ENCODE measurements at regions not wholly inside any gene's neighbourhood (a gene's known extent, or its start where the extent isn't known, plus 50 kb on each side); places are given as distances from the start of the nearest gene placed in this dataset.

DNA sequence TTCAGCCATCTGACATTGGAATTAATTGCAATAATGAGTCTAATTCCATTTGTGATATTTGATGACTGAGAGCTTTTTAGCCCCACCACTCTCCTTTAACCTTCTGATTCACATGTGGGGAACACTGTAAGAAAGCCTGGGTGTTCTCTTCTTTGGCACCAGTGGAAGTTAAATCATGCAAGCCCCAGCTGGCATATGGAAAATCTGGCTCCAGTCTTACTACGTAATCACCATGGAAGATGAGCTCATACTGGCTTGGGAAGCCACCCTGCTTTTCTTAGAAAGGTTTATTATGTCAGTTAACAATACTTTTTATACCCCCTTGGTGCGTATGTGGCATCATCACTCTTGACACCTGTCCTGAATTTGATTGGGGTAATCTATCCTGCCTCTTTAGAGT, 479.3 kb downstream of the SLC16A7 start:
- Mint-ChIP-seq H3K27ac (no peak overlapping the region), H3K9me3 (peaks cover 2 to 4% of the 10 kb centered on the region in 2 donors), H3K27me3 (ENCODE audit: low read depth) (no peaks in the 10 kb centered on the region), H3K36me3 (ENCODE audit: insufficient read depth in 2 of 2) (no peaks in the 10 kb centered on the region), H3K4me3 (no peak overlapping the region), H3K4me1 (ENCODE audit: low read depth) (no peaks in the 10 kb centered on the region)
- DNase-seq, result no peak
- ATAC-seq (replicated peaks in 1 of 2), result no peak

DNA sequence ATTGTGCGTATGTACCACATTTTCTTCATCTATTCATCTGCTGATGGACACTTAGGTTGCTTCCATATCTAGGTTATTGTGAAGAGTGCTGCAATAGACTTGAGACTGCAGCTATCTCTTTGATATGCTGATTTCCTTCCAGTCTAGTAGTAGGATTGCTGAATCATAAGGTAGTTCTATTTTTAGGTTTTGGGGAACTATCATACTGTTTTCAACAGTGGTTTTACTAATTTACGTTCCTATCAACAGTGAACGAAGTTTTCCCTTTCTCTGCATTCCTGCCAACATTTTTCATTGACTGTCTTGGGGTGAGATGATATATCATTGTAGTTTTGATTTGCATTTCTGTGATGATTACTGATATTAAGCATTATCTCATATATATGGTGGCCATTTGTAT, 482.2 kb downstream of the SLC16A7 start:
- Mint-ChIP-seq H3K36me3 (ENCODE audit: insufficient read depth in 2 of 2) (no peaks in the 10 kb centered on the region), H3K4me3 (no peak overlapping the region), H3K4me1 (ENCODE audit: low read depth) (no peaks in the 10 kb centered on the region), H3K27me3 (ENCODE audit: low read depth) (no peaks in the 10 kb centered on the region), H3K27ac (no peak overlapping the region), H3K9me3 (peaks cover 5 to 11% of the 10 kb centered on the region in 2 donors)
- ATAC-seq (replicated peaks in 1 of 2) (no peak), DNase-seq (no peak)

DNA sequence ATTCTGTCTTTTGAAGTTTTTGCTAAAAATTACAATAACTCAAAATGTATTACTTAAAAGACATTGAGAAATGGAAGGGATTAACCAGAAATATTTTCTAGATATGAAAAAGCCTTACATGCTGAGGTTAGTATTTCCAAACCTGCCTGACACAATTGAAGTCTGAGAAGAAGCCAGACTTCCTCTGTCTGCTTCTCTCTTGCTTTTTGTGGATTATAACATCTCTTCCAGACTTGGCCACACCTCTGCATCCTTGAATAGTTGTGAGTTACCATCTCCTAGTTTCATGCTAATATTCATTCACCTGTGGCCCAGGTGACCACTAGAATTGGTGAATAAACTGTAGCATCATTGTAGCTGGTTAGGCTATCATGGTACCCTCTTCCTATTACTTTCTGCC, 497.6 kb downstream of the SLC16A7 start:
- no peaks in the 10 kb centered on the region for H3K4me1 Mint-ChIP-seq (ENCODE audit: low read depth)
- H3K27me3 Mint-ChIP-seq (ENCODE audit: low read depth), result no peaks in the 10 kb centered on the region
- ATAC-seq (replicated peaks in 1 of 2) (no peak), DNase-seq (no peak)
- peaks cover 0 to 1% of the 10 kb centered on the region in 2 donors for H3K9me3 Mint-ChIP-seq
- no peak overlapping the region for H3K27ac Mint-ChIP-seq
- no peaks in the 10 kb centered on the region for H3K36me3 Mint-ChIP-seq (ENCODE audit: insufficient read depth in 2 of 2)
- no peak overlapping the region for H3K4me3 Mint-ChIP-seq

DNA sequence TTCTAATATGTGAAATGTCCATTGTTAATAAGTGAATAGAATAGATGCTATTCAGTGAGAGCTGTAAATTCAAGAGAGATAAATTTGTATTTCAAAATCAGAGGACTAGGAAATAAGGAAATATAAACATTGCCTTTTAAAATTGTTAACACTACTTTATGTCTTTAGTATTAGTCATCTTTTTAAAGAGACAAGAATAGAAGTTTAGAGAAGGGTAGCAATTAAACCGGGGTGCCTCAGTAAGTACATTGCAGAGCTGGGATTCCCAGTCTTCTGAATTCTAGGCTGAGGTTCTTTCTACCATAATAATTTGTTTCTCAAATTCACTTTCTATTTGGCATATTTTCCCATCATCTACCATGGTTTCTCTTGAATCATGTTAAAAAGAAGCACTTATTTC, 498.6 kb downstream of the SLC16A7 start:
- Mint-ChIP-seq H3K36me3 (ENCODE audit: insufficient read depth in 2 of 2) (no peaks in the 10 kb centered on the region), H3K4me1 (ENCODE audit: low read depth) (no peaks in the 10 kb centered on the region), H3K27me3 (ENCODE audit: low read depth) (no peaks in the 10 kb centered on the region), H3K9me3 (peaks cover 1 to 2% of the 10 kb centered on the region in 2 donors), H3K27ac (no peak overlapping the region), H3K4me3 (no peak overlapping the region)
- DNase-seq (no peak), ATAC-seq (replicated peaks in 1 of 2) (no peak)

DNA sequence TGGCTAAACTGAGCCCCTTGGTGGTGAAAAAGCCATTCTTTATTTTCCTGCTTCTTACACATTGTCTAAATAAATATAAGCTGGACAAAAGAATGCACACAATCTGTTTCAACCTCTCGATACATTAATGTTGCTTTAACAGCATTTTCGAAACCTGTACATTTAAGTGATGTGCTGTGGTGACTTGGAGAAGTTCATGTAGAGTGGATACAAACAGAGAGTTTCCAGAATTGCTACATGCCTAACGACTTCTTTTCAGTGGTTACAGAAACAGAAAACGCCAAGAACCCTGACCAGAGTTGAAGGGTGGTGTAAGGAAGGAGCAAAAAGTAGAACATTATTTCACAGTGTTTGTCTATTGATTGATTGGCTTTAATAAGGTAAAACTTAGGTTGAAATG, 500.9 kb downstream of the SLC16A7 start:
- Mint-ChIP-seq H3K27ac (no peak overlapping the region), H3K36me3 (ENCODE audit: insufficient read depth in 2 of 2) (no peaks in the 10 kb centered on the region), H3K4me1 (ENCODE audit: low read depth) (no peaks in the 10 kb centered on the region), H3K4me3 (no peak overlapping the region), H3K9me3 (peaks cover 1 to 2% of the 10 kb centered on the region in 2 donors), H3K27me3 (ENCODE audit: low read depth) (no peaks in the 10 kb centered on the region)
- DNase-seq (no peak), ATAC-seq (replicated peaks in 1 of 2) (no peak)

DNA sequence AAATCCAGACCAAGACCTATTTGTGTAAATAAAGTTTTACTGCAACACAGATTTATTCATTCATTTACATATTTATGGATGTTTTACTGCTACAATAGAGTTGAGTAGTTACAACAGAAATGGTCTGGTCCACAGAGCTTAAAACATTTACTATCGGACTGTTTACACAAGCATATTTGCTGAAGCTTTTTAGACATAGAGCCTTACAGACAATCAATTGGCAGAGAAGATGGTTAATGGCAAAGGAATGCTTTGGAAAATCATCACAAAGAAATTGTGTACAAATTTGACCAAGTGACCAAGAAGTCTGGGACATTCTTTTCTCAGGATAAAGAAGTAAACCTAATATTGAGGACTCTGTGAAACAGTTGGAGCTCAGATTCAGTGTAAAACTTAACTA, 504.3 kb downstream of the SLC16A7 start:
- ATAC-seq (replicated peaks in 1 of 2) (no peak), DNase-seq (no peak)
- no peak overlapping the region for H3K27ac Mint-ChIP-seq
- H3K4me1 Mint-ChIP-seq (ENCODE audit: low read depth), result no peaks in the 10 kb centered on the region
- H3K4me3 Mint-ChIP-seq, result no peak overlapping the region
- H3K36me3 Mint-ChIP-seq (ENCODE audit: insufficient read depth in 2 of 2), result no peaks in the 10 kb centered on the region
- H3K9me3 Mint-ChIP-seq, result peaks cover 4 to 5% of the 10 kb centered on the region in 2 donors
- no peaks in the 10 kb centered on the region for H3K27me3 Mint-ChIP-seq (ENCODE audit: low read depth)

DNA sequence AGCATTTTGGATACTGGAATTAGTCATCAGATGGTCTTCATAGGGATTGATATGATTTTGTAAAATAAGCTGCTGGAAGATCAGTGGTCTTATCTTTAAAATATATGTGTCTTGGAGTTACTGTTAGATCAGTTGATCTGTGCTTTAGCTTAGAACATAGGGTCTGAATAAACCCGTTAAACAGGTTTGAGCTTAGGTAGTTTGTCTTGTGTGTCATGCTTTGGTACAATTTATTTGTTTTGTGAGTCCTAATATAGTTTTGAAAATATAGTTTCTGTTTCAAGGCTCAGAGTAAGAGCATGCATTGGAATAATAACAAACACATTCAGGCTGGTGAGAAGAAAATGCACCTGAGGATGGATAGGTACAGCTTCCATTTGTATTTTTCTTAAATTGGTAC, 505.0 kb downstream of the SLC16A7 start:
- peaks cover 4 to 5% of the 10 kb centered on the region in 2 donors for H3K9me3 Mint-ChIP-seq
- H3K4me3 Mint-ChIP-seq, result no peak overlapping the region
- DNase-seq, result no peak
- no peaks in the 10 kb centered on the region for H3K4me1 Mint-ChIP-seq (ENCODE audit: low read depth)
- ATAC-seq (replicated peaks in 1 of 2), result no peak
- H3K27ac Mint-ChIP-seq, result no peak overlapping the region
- no peaks in the 10 kb centered on the region for H3K27me3 Mint-ChIP-seq (ENCODE audit: low read depth)
- no peaks in the 10 kb centered on the region for H3K36me3 Mint-ChIP-seq (ENCODE audit: insufficient read depth in 2 of 2)

DNA sequence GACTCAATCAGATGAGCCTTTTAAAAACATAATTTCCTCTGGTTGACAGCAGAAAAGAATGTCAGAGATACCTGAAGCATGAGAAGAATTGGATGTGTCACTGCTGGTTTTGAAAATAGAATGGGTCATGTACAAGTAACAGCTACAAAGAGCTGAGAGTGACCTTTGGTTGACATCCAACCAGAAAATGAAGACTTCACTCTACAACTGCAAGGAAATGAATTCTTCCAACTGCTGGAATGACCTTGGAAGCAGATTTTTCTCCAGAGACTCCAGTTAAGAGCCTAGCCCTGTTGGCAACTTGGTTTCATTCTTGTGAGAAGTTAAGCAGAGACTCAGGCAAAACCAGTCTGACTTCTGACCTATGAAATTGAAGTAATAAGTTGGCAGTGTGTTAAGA, 505.9 kb downstream of the SLC16A7 start:
- no peak overlapping the region for H3K4me3 Mint-ChIP-seq
- H3K27ac Mint-ChIP-seq, result no peak overlapping the region
- no peaks in the 10 kb centered on the region for H3K36me3 Mint-ChIP-seq (ENCODE audit: insufficient read depth in 2 of 2)
- DNase-seq (no peak), ATAC-seq (replicated peaks in 1 of 2) (no peak)
- H3K9me3 Mint-ChIP-seq, result peaks cover 4 to 5% of the 10 kb centered on the region in 2 donors
- no peaks in the 10 kb centered on the region for H3K4me1 Mint-ChIP-seq (ENCODE audit: low read depth)
- H3K27me3 Mint-ChIP-seq (ENCODE audit: low read depth), result no peaks in the 10 kb centered on the region

DNA sequence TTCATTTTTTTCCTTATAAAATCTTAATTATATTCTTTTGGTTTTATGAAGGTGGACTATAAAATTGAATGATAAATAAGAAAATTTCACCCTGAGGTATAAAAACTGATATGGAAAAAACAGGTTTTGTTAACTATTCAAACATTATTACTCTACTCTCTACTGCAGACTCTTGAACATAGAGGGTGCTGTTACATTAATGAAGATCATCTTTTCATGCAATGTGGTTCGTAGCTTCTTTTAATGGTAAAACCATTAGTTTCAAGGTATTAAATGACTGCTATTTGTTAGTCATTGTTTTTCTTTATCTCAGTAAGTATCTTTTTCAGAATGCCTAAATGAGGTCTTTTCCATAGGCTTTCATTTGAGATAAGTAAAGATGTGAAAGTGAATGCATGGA, 510.4 kb downstream of the SLC16A7 start:
- Mint-ChIP-seq H3K4me3 (no peak overlapping the region), H3K4me1 (ENCODE audit: low read depth) (no peaks in the 10 kb centered on the region), H3K27ac (no peak overlapping the region), H3K27me3 (ENCODE audit: low read depth) (no peaks in the 10 kb centered on the region), H3K9me3 (peaks cover 3 to 6% of the 10 kb centered on the region in 2 donors), H3K36me3 (ENCODE audit: insufficient read depth in 2 of 2) (no peaks in the 10 kb centered on the region)
- ATAC-seq (replicated peaks in 1 of 2), result no peak
- no peak for DNase-seq

DNA sequence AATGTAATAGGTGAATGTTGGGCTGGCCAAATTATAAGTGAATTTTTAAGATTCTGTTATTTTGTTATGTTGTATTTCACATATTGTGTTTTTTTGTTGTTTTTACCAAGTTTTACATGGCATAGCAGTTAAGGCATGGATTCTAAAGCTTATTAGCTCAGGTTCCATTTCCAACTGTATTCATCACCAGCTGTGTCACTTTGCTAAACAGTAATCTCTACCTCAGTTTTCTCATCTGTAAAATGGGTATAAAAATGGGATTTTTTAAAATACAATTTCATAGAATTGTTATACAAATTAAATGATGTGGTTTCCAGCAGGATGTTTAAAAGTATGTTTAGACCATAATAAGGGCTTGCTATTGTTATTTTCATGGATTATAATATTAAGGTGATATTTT, 512.2 kb downstream of the SLC16A7 start:
- no peaks in the 10 kb centered on the region for H3K4me1 Mint-ChIP-seq (ENCODE audit: low read depth)
- DNase-seq, result no peak
- no peaks in the 10 kb centered on the region for H3K36me3 Mint-ChIP-seq (ENCODE audit: insufficient read depth in 2 of 2)
- no peak overlapping the region for H3K27ac Mint-ChIP-seq
- no peaks in the 10 kb centered on the region for H3K27me3 Mint-ChIP-seq (ENCODE audit: low read depth)
- no peak overlapping the region for H3K4me3 Mint-ChIP-seq
- H3K9me3 Mint-ChIP-seq, result peaks cover 3 to 6% of the 10 kb centered on the region in 2 donors
- ATAC-seq (replicated peaks in 1 of 2), result no peak

DNA sequence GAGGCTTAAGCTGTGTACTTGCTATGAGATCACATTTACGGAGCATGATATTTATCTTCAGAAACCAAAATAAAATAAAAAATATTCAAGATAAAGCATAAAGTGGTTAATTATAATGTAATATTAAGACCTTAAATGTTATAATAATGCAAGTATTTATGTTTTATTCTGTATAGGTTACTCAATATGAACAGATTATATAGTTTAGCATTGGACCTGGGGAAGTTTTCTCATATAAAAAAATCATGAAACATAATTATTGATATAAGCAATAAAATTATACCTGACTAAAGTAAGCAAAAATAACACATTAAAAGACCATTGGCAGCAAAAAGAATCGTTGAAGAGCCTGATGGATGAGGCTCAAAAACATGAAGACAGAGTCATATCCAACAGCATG, 516.2 kb downstream of the SLC16A7 start:
- peaks cover 4 to 9% of the 10 kb centered on the region in 2 donors for H3K9me3 Mint-ChIP-seq
- H3K27me3 Mint-ChIP-seq (ENCODE audit: low read depth), result no peaks in the 10 kb centered on the region
- no peaks in the 10 kb centered on the region for H3K4me1 Mint-ChIP-seq (ENCODE audit: low read depth)
- H3K27ac Mint-ChIP-seq, result no peak overlapping the region
- ATAC-seq (replicated peaks in 1 of 2) (no peak), DNase-seq (no peak)
- H3K4me3 Mint-ChIP-seq, result no peak overlapping the region
- H3K36me3 Mint-ChIP-seq (ENCODE audit: insufficient read depth in 2 of 2), result peaks cover 0 to 2% of the 10 kb centered on the region in 2 donors

DNA sequence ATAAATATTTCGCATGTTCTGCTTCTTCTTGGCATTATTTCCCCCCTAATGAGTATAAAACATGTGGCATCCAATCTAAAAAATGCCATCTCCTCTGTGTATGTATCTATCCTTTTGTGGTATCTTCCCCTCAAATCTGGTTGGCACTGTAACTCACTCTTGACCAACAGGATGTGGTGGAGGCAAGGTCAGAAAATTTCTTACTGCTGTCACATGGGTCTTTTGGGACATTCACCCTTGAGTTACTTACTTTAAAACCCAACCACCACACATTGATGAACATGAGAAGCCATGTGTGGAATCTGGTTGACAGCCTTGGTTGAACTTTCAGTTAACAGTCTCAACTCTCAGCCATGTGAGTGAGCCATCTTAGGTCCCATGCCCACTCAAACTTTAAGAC, 516.9 kb downstream of the SLC16A7 start:
- Mint-ChIP-seq H3K4me1 (ENCODE audit: low read depth) (no peaks in the 10 kb centered on the region), H3K4me3 (no peak overlapping the region), H3K27me3 (ENCODE audit: low read depth) (no peaks in the 10 kb centered on the region), H3K27ac (no peak overlapping the region), H3K9me3 (peaks cover 4 to 9% of the 10 kb centered on the region in 2 donors), H3K36me3 (ENCODE audit: insufficient read depth in 2 of 2) (peaks cover 0 to 2% of the 10 kb centered on the region in 2 donors)
- ATAC-seq (replicated peaks in 1 of 2) (no peak), DNase-seq (no peak)

DNA sequence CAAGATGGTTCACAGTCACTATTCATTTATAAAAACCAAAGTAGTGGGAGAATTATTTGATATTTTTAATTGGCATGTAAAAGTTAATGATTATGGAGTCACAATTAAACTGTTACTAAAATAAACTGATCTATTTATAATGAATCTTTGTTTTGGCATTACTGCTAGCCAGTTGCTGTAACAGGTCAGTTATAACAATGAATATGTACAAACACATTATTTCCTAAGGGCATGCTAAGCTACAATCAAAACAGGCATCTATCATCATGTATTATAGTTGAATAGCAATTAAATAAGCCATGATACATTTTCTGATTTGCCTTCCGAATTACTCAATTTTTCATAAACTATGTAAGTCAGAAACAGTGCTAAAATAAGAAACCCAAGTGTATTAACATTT, 518.3 kb downstream of the SLC16A7 start:
- DNase-seq (no peak), ATAC-seq (replicated peaks in 1 of 2) (no peak)
- Mint-ChIP-seq H3K4me1 (ENCODE audit: low read depth) (no peaks in the 10 kb centered on the region), H3K27ac (no peak overlapping the region), H3K36me3 (ENCODE audit: insufficient read depth in 2 of 2) (peaks cover 0 to 2% of the 10 kb centered on the region in 2 donors), H3K27me3 (ENCODE audit: low read depth) (no peaks in the 10 kb centered on the region), H3K4me3 (no peak overlapping the region), H3K9me3 (peaks cover 4 to 7% of the 10 kb centered on the region in 2 donors)

DNA sequence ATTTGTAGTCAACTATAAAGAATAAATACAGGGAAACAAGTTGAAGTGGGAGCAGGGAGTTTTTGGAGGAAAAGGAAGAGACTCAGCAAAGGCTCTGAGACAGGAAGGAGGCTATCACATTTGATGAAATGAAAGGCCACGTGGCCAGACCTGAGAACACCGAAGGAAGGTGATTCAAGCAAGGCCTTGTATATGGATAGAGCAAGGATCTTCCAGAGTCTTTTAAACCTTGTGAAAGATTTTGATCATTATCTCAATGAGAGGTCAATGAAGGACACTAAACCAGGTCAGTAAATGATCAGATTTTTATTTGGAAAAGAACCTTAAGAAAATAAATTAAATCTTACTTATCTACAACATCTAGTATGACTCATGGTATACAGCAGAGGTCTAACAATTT, 523.5 kb downstream of the SLC16A7 start:
- Mint-ChIP-seq H3K27ac (no peak overlapping the region), H3K4me3 (no peak overlapping the region), H3K4me1 (ENCODE audit: low read depth) (no peaks in the 10 kb centered on the region), H3K9me3 (peaks cover 2 to 3% of the 10 kb centered on the region in 2 donors), H3K27me3 (ENCODE audit: low read depth) (no peaks in the 10 kb centered on the region), H3K36me3 (ENCODE audit: insufficient read depth in 2 of 2) (peaks cover 0 to 2% of the 10 kb centered on the region in 2 donors)
- no peak for DNase-seq
- no peak for ATAC-seq (replicated peaks in 1 of 2)

All from activated T-cell treated with anti-CD3 and anti-CD28 coated beads, Interleukin-2, amount 50 U/mL, for 72 hours (primary cell).